OCI-LY1 (cell line): ENCODE measurements at regions not wholly inside any gene's neighbourhood (a gene's known extent, or its start where the extent isn't known, plus 50 kb on each side); places are given as distances from the start of the nearest gene placed in this dataset.

Source experiments
- CTCF ChIP-seq: fragments of 200-600 bp; sonication (generic), shearing (Covaris generic); IDR thresholded peaks from 2 replicates; pipeline ENCODE4 v1.5.1; 2017; ENCODE audit warnings: mild to moderate bottlenecking, antibody characterized with exemption, low read length, moderate library complexity, mixed read lengths
- EZH2 ChIP-seq: fragments of 200-600 bp; sonication (generic), shearing (Covaris generic); IDR thresholded peaks from 2 replicates; pipeline ENCODE4 v1.8.0; 2017; ENCODE audit warnings: borderline replicate concordance, mixed run types, mild to moderate bottlenecking, antibody characterized with exemption, low read length, moderate library complexity, mixed read lengths

- no peak for TF ChIP-seq EZH2
- TF ChIP-seq CTCF = no peak
These were observed 585.5 kb downstream of the CBLN2 start for GRCh38 chr18:71958605-71959004.
